H9 (cell line): ENCODE measurements at regions not wholly inside any gene's neighbourhood (a gene's known extent, or its start where the extent isn't known, plus 50 kb on each side); places are given as distances from the start of the nearest gene placed in this dataset.

Experiments used
- DNase-seq: peaks from one replicate; pipeline ENCODE4 v3.0.0-alpha.2; 2017
- H2AFZ ChIP-seq: one replicate; pipeline ENCODE4 v1.6.1; 2013; ENCODE audit warnings: mild to moderate bottlenecking, low read length, control low read depth, moderate library complexity
- H2AK5ac ChIP-seq: 2 replicates; pipeline ENCODE4 v1.6.1; 2013; ENCODE audit warnings: low read length, control low read depth, mixed read lengths; ENCODE audit not compliant: insufficient read length
- H2BK120ac ChIP-seq: one replicate; pipeline ENCODE4 v1.6.1; 2013; ENCODE audit warnings: low read depth, mild to moderate bottlenecking, low read length, control low read depth, inconsistent platforms; ENCODE audit not compliant: poor library complexity, severe bottlenecking
- H2BK12ac ChIP-seq: 2 replicates; pipeline ENCODE4 v1.6.1; 2013; ENCODE audit warnings: low read length, control low read depth, mixed read lengths, low read depth; ENCODE audit not compliant: insufficient read length
- H2BK15ac ChIP-seq: 2 replicates; pipeline ENCODE4 v1.6.1; 2013; ENCODE audit warnings: low read depth, low read length, control low read depth
- H2BK20ac ChIP-seq: one replicate; pipeline ENCODE4 v1.6.1; 2013; ENCODE audit warnings: low read depth, mild to moderate bottlenecking, low read length, control low read depth, inconsistent platforms; ENCODE audit not compliant: poor library complexity, severe bottlenecking
- H2BK5ac ChIP-seq: 2 replicates; pipeline ENCODE4 v1.6.1; 2013; ENCODE audit warnings: low read length, control low read depth, mixed read lengths; ENCODE audit not compliant: insufficient read length
- H3K14ac ChIP-seq: 2 replicates; pipeline ENCODE4 v1.6.1; 2013; ENCODE audit warnings: low read length, control low read depth; ENCODE audit not compliant: insufficient read depth
- H3K18ac ChIP-seq: 2 replicates; pipeline ENCODE4 v1.6.1; 2013; ENCODE audit warnings: low read depth, mild to moderate bottlenecking, mixed read lengths, low read length, control low read depth; ENCODE audit not compliant: insufficient read length
- H3K23ac ChIP-seq: 2 replicates; pipeline ENCODE4 v1.6.1; 2013; ENCODE audit warnings: low read length, control low read depth, mixed read lengths, low read depth; ENCODE audit not compliant: insufficient read length
- H3K23me2 ChIP-seq: 2 replicates; pipeline ENCODE4 v1.6.1; 2013; ENCODE audit warnings: low read depth, mild to moderate bottlenecking, mixed read lengths, low read length, control low read depth; ENCODE audit not compliant: insufficient read length, poor library complexity, severe bottlenecking
- H3K27ac ChIP-seq: 2 replicates; pipeline ENCODE4 v1.5.1; 2013; ENCODE audit warnings: low read length, control low read depth, mixed read lengths, low read depth; ENCODE audit not compliant: insufficient read length
- H3K27me3 ChIP-seq: 2 replicates; pipeline ENCODE4 v1.6.1; 2013; ENCODE audit warnings: low read length, control low read depth, inconsistent platforms; ENCODE audit not compliant: insufficient read depth
- H3K4ac ChIP-seq: 2 replicates; pipeline ENCODE4 v1.6.1; 2013; ENCODE audit warnings: low read depth, mild to moderate bottlenecking, control low read depth, inconsistent platforms, low read length, moderate library complexity
- H3K4me1 ChIP-seq: 2 replicates; pipeline ENCODE4 v1.6.1; 2013; ENCODE audit warnings: low read length, control low read depth, inconsistent platforms; ENCODE audit not compliant: insufficient read depth
- H3K4me2 ChIP-seq: 2 replicates; pipeline ENCODE4 v1.6.1; 2013; ENCODE audit warnings: low read length, control low read depth, mixed read lengths; ENCODE audit not compliant: insufficient read length, insufficient read depth
- H3K56ac ChIP-seq: 2 replicates; pipeline ENCODE4 v1.6.1; 2013; ENCODE audit warnings: low read depth, mild to moderate bottlenecking, mixed read lengths, low read length, control low read depth; ENCODE audit not compliant: insufficient read length
- H3K79me1 ChIP-seq: 2 replicates; pipeline ENCODE4 v1.6.1; 2013; ENCODE audit warnings: low read depth, mild to moderate bottlenecking, moderate library complexity, low read length, control low read depth, inconsistent platforms; ENCODE audit not compliant: insufficient read depth, poor library complexity, severe bottlenecking
- H3K79me2 ChIP-seq: 2 replicates; pipeline ENCODE4 v1.6.1; 2013; ENCODE audit warnings: low read length, control low read depth, inconsistent platforms; ENCODE audit not compliant: insufficient read depth
- H3K9ac ChIP-seq: 2 replicates; pipeline ENCODE4 v1.6.1; 2013; ENCODE audit warnings: low read length, control low read depth, mixed read lengths; ENCODE audit not compliant: insufficient read length; ENCODE audit errors: extremely low read depth
- H3K9me3 ChIP-seq: one replicate; pipeline ENCODE4 v1.6.1; 2013; ENCODE audit warnings: low read depth, low read length, inconsistent platforms; ENCODE audit not compliant: control insufficient read depth
- H3T11ph ChIP-seq: one replicate; pipeline ENCODE4 v1.6.1; 2013; ENCODE audit warnings: mild to moderate bottlenecking, low read length, control low read depth, inconsistent platforms
- H4K20me1 ChIP-seq: one replicate; pipeline ENCODE4 v1.6.1; 2013; ENCODE audit not compliant: control insufficient read depth, insufficient read length, insufficient read depth
- H4K5ac ChIP-seq: 2 replicates; pipeline ENCODE4 v1.6.1; 2013; ENCODE audit warnings: low read depth, mild to moderate bottlenecking, mixed read lengths, low read length, control low read depth; ENCODE audit not compliant: insufficient read length
- H4K8ac ChIP-seq: replicated peaks from 2 replicates; pipeline ENCODE4 v1.6.1; 2013; ENCODE audit warnings: low read length, control low read depth, mixed read lengths, low read depth; ENCODE audit not compliant: insufficient read length
- H4K91ac ChIP-seq: 2 replicates; pipeline ENCODE4 v1.6.1; 2013; ENCODE audit warnings: low read depth, mild to moderate bottlenecking, moderate library complexity, mixed read lengths, low read length, control low read depth; ENCODE audit not compliant: insufficient read length
- H3K27ac Mint-ChIP-seq, 3 experiments: 2 replicates in 2 of 3; 3 replicates in 1 of 3; pipeline ENCODE4 v1.8.0; 2020 to 2021; ENCODE audit warnings: mixed read lengths in 3 of 3, mild to moderate bottlenecking in 1 of 3, moderate library complexity in 1 of 3
- H3K27me3 Mint-ChIP-seq: 2 replicates; pipeline ENCODE4 v1.8.0; 2021; ENCODE audit warnings: low read depth, mild to moderate bottlenecking, moderate library complexity, mixed read lengths
- H3K36me3 Mint-ChIP-seq, 3 experiments: 2 replicates in 2 of 3; 3 replicates in 1 of 3; pipeline ENCODE4 v1.8.0; 2020 to 2021; ENCODE audit warnings: low read depth in 3 of 3, mixed read lengths in 3 of 3; ENCODE audit not compliant: insufficient read depth in 1 of 3
- H3K4me1 Mint-ChIP-seq, 2 experiments: 2 replicates each; pipeline ENCODE4 v1.8.0; 2020; ENCODE audit warnings: mixed read lengths in 2 of 2
- H3K4me3 Mint-ChIP-seq, 2 experiments: 2 replicates in 1 of 2; 3 replicates in 1 of 2; pipeline ENCODE4 v1.8.0; 2020 to 2021; ENCODE audit warnings: mild to moderate bottlenecking in 2 of 2, mixed read lengths in 2 of 2, moderate library complexity in 1 of 2
- H3K9me3 Mint-ChIP-seq, 2 experiments: 2 replicates in 1 of 2; 3 replicates in 1 of 2; pipeline ENCODE4 v1.8.0; 2020; ENCODE audit warnings: mild to moderate bottlenecking in 2 of 2, mixed read lengths in 2 of 2, moderate library complexity in 1 of 2
- WGBS: extraction: QIAGEN DNeasy Blood & Tissue Kit; methylation state at CpG from one replicate; pipeline ENCODE4 v1.1.7; 2013; ENCODE audit warnings: missing lambda C conversion rate, low lambda C conversion rate, mixed read lengths; ENCODE audit not compliant: insufficient read length; ENCODE audit errors: extremely low coverage; 5-methylcytosine and 5-hydroxymethylcytosine counted together
- TF ChIP-seq, protein P1 (sequence below): fragments of 200-600 bp; sonication (generic); conservative IDR thresholded peaks from 3 replicates; pipeline ENCODE4 v1.8.0; 2021; ENCODE audit warnings: antibody characterized with exemption, mild to moderate bottlenecking

DNA sequence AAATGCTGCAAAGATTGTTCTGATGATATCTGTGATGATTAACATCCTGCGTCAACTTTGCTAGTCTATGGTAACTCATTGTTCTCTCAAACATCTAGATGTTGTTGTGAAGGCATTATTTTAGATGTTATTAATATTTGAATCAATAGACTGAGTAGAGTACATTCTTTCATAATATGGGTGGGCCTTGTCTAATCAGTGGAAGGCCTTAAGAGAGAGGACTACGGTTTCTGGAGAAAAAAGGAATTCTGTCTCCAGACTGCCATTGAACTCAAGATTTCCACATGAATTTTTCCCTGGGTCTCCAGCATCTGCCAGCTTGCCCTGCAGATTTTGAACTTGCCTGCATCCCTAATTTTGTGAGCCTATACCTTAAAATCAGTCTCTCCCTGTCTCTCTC lies 2381.1 kb upstream of the AGA start:
- Mint-ChIP-seq H3K36me3 (peaks cover 0 to 4% (median 0%) of the 10 kb centered on the region in 3 experiments; a peak in 1 of 7 replicates), H3K9me3 (no peaks in the 10 kb centered on the region)
- WGBS = no CpG with 5 or more reads among the region's 2 CpGs

More for the DNA sequence above, 2381.1 kb upstream of the AGA start:
- Histone ChIP-seq H4K20me1 (no peaks in the 10 kb centered on the region), H2AK5ac (no peak overlapping the region), H3K27ac (no peak overlapping the region), H3T11ph (no peak overlapping the region), H3K9me3 (no peaks in the 10 kb centered on the region), H4K91ac (no peak overlapping the region), H2BK5ac (no peak overlapping the region), H4K5ac (no peak overlapping the region), H3K14ac (no peak overlapping the region), H3K18ac (no peak overlapping the region), H4K8ac (no peak overlapping the region), H3K4me1 (no peaks in the 10 kb centered on the region), H3K56ac (no peak overlapping the region), H3K27me3 (no peaks in the 10 kb centered on the region), H2AFZ (no peak overlapping the region), H3K4me2 (no peak overlapping the region), H2BK20ac (no peak overlapping the region), H3K4ac (no peak overlapping the region), H2BK120ac (no peak overlapping the region), H2BK12ac (no peak overlapping the region), H2BK15ac (no peak overlapping the region), H3K23ac (no peak overlapping the region), H3K23me2 (no peaks in the 10 kb centered on the region), H3K9ac (no peak overlapping the region), H3K79me2 (no peaks in the 10 kb centered on the region), H3K79me1 (no peaks in the 10 kb centered on the region)
- Mint-ChIP-seq H3K4me3 (no peak overlapping the region), H3K27me3 (peaks cover 2% of the 10 kb centered on the region; the same call in 1 of the 2 replicates), H3K4me1 (no peaks in the 10 kb centered on the region), H3K27ac (no peak overlapping the region)
- TF ChIP-seq, protein P1, sequence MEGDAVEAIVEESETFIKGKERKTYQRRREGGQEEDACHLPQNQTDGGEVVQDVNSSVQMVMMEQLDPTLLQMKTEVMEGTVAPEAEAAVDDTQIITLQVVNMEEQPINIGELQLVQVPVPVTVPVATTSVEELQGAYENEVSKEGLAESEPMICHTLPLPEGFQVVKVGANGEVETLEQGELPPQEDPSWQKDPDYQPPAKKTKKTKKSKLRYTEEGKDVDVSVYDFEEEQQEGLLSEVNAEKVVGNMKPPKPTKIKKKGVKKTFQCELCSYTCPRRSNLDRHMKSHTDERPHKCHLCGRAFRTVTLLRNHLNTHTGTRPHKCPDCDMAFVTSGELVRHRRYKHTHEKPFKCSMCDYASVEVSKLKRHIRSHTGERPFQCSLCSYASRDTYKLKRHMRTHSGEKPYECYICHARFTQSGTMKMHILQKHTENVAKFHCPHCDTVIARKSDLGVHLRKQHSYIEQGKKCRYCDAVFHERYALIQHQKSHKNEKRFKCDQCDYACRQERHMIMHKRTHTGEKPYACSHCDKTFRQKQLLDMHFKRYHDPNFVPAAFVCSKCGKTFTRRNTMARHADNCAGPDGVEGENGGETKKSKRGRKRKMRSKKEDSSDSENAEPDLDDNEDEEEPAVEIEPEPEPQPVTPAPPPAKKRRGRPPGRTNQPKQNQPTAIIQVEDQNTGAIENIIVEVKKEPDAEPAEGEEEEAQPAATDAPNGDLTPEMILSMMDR = no peak
- no peak for DNase-seq
